AG09309 (cell line): ENCODE measurements at regions not wholly inside any gene's neighbourhood (a gene's known extent, or its start where the extent isn't known, plus 50 kb on each side); places are given as distances from the start of the nearest gene placed in this dataset.

Experiments
- DNase-seq: peaks from one replicate; pipeline ENCODE4 v3.0.0-alpha.2; 2010; ENCODE audit warnings: low read depth
- H3K4me3 ChIP-seq: 2 replicates; pipeline ENCODE4 v1.5.1; 2011; ENCODE audit warnings: mild to moderate bottlenecking, low read depth, low read length, moderate library complexity; ENCODE audit not compliant: control insufficient read depth
- CTCF ChIP-seq: IDR thresholded peaks from 2 replicates; pipeline ENCODE4 v1.5.1; 2011; ENCODE audit warnings: mild to moderate bottlenecking, low read depth, low read length, inconsistent platforms; ENCODE audit not compliant: insufficient read depth, control insufficient read depth; ENCODE audit errors: missing control alignments

DNA sequence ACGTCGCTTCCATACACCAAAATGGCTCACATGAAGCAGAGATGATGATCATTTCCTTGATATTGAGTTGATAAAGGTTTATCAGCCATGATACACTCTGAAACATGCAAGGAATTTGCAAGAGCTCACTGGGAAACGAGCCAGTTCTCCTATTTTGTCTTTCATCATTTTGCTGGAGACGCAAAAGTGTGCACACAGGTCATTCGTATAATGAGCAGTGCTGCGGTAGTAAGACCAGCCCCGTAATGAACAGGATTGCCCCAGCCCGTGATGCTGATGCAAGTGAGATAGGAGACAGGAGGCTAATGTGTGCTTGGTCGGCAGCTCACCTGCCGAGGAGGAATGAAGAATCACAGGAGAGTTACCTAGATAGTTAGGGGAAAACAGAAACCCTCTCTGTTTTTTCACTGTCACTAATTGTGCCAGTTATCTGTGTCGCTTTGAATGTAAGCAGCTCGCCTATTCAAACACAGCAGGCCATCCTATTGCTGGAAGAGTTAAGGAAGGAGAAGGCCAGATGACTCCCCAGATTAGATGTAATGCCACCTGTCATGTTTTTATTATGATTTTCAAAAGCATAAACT is 391.8 kb downstream of the SAMD5 start:
- no peak for TF ChIP-seq CTCF
- DNase-seq: no peak
- no peak overlapping the region for H3K4me3 ChIP-seq

GRCh38 chr6:147903321-147903720 is 394.8 kb downstream of the SAMD5 start:
- no peak overlapping the region for H3K4me3 ChIP-seq
- no peak for TF ChIP-seq CTCF
- no peak for DNase-seq

GRCh38 chr6:147903931-147904330 is 395.4 kb downstream of the SAMD5 start:
- no peak overlapping the region for H3K4me3 ChIP-seq
- DNase-seq: peak; percentile 16
- TF ChIP-seq CTCF: no peak

- no peak for TF ChIP-seq CTCF
- DNase-seq: no peak
- H3K4me3 ChIP-seq: no peak overlapping the region
Observed at GRCh38 chr6:147904416-147904815, 395.9 kb downstream of the SAMD5 start.

- no peak for TF ChIP-seq CTCF
- peak; percentile 29 for DNase-seq
- H3K4me3 ChIP-seq: no peak overlapping the region
Observed at GRCh38 chr6:147905711-147906110, 397.2 kb downstream of the SAMD5 start.

GRCh38 chr6:147906361-147906760 is 397.9 kb downstream of the SAMD5 start:
- H3K4me3 ChIP-seq: no peak overlapping the region
- no peak for TF ChIP-seq CTCF
- DNase-seq: peak; percentile 10

DNA sequence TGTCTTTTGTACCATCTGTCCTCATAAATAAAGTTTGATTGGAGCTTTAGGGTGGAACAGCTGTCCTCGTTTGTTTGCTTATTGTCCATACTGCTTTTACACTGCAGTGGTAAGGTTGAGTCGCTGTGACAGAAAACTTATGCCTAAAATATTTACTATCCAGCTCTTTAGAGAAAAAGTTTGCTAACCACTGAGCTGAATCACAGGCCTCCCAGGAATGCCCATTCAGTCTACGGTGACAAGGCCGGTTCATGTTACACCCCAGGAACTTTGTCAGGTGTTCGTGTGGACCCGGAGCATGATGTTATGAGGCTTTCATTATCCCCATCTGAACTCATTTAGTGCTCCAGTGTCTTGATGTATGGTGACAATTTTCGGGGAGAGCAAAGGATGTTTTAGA is 401.1 kb downstream of the SAMD5 start:
- no peak for TF ChIP-seq CTCF
- peak; percentile 10 for DNase-seq
- no peak overlapping the region for H3K4me3 ChIP-seq
